ENCODE measurements at regions not wholly inside any gene's neighbourhood (a gene's known extent, or its start where the extent isn't known, plus 50 kb on each side); places are given as distances from the start of the nearest gene placed in this dataset.

GRCh38 chr1:94676686-94677085 is 135.1 kb upstream of the F3 start:
- Mint-ChIP-seq H3K4me3 (no peak overlapping the region), H3K27ac (no peak overlapping the region), H3K4me1 (ENCODE audit: low read depth) (no peaks in the 10 kb centered on the region), H3K27me3 (peaks cover 9% of the 10 kb centered on the region), H3K9me3 (no peaks in the 10 kb centered on the region), H3K36me3 (ENCODE audit: low read depth) (no peaks in the 10 kb centered on the region)
- no peak for TF ChIP-seq CTCF (IDR thresholded peaks at IDR 0.05)
- ATAC-seq (ENCODE audit: poor library complexity) (no peak), DNase-seq (no peak)
- no peaks in the 10 kb centered on the region for H3K36me3 ChIP-seq (ENCODE audit: insufficient read depth, low read length)
- no peak overlapping the region for H3K27ac ChIP-seq (ENCODE audit: low read depth in 1 of 2, low read length in 2 of 2)
- H3K4me3 ChIP-seq (ENCODE audit: low read length) = no peak overlapping the region
- POLR2A ChIA-PET = no interaction called here
- intact Hi-C loops (cut with DNase I, micrococcal nuclease) = no loop called here
- CTCF ChIA-PET = interaction anchor here (1.7 kb wide), 1 partner anchor 11 kb away, joined by 4 read pairs; no protein-coding TSS in a partner anchor
- H3K27me3 ChIP-seq (ENCODE audit: control insufficient read depth in 1 of 2, insufficient read depth in 2 of 2, low read length in 2 of 2) = no peaks in the 10 kb centered on the region
- H3K4me1 ChIP-seq (ENCODE audit: insufficient read depth, low read length) = no peaks in the 10 kb centered on the region
- H3K9me3 ChIP-seq (ENCODE audit: control insufficient read depth in 1 of 2, insufficient read depth in 1 of 2, low read length in 2 of 2) = peaks cover 0 to 5% of the 10 kb centered on the region in 2 experiments

GRCh38 chr1:94675373-94675772 is 133.8 kb upstream of the F3 start:
- no peak for TF ChIP-seq CTCF (IDR thresholded peaks at IDR 0.05)
- Histone ChIP-seq H3K27ac (ENCODE audit: low read depth in 1 of 2, low read length in 2 of 2) (no peak overlapping the region), H3K4me3 (ENCODE audit: low read length) (no peak overlapping the region), H3K4me1 (ENCODE audit: insufficient read depth, low read length) (no peaks in the 10 kb centered on the region), H3K27me3 (ENCODE audit: control insufficient read depth in 1 of 2, insufficient read depth in 2 of 2, low read length in 2 of 2) (no peaks in the 10 kb centered on the region), H3K9me3 (ENCODE audit: control insufficient read depth in 1 of 2, insufficient read depth in 1 of 2, low read length in 2 of 2) (peaks cover 0 to 5% of the 10 kb centered on the region in 2 experiments), H3K36me3 (ENCODE audit: insufficient read depth, low read length) (no peaks in the 10 kb centered on the region)
- Mint-ChIP-seq H3K36me3 (ENCODE audit: low read depth) (no peaks in the 10 kb centered on the region), H3K27ac (no peak overlapping the region), H3K9me3 (no peaks in the 10 kb centered on the region), H3K27me3 (peaks cover 9% of the 10 kb centered on the region), H3K4me3 (no peak overlapping the region), H3K4me1 (ENCODE audit: low read depth) (no peaks in the 10 kb centered on the region)
- intact Hi-C loops (cut with DNase I, micrococcal nuclease) = no loop called here
- ATAC-seq (ENCODE audit: poor library complexity) (no peak), DNase-seq (no peak)
- POLR2A ChIA-PET = no interaction called here
- CTCF ChIA-PET = no interaction called here

DNA sequence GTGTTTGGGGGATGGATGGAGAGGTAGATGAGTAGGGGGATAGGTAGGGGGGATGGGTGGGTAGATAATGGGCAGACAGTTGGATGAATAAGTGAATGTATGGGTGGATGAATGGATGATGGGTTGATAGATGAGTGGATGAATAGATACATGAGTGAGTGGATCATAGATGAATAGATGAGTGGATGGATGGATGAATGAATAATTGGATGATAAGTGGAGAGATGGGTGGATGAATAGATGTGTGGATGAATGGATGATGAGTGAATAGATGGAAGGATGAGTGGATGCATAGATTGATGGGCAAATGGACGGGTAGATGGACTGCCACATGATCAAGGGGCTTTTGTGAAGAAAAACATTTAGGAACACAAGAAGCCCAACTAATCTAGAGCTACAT is 133.3 kb upstream of the F3 start:
- no peak for TF ChIP-seq CTCF (IDR thresholded peaks at IDR 0.05)
- DNase-seq (no peak), ATAC-seq (ENCODE audit: poor library complexity) (no peak)
- no peaks in the 10 kb centered on the region for H3K36me3 Mint-ChIP-seq (ENCODE audit: low read depth)
- CTCF ChIA-PET = no interaction called here
- no peak overlapping the region for H3K4me3 Mint-ChIP-seq
- Histone ChIP-seq H3K36me3 (ENCODE audit: insufficient read depth, low read length) (no peaks in the 10 kb centered on the region), H3K27ac (ENCODE audit: low read depth in 1 of 2, low read length in 2 of 2) (no peak overlapping the region), H3K4me1 (ENCODE audit: insufficient read depth, low read length) (no peaks in the 10 kb centered on the region), H3K9me3 (ENCODE audit: control insufficient read depth in 1 of 2, insufficient read depth in 1 of 2, low read length in 2 of 2) (peaks cover 0 to 5% of the 10 kb centered on the region in 2 experiments), H3K4me3 (ENCODE audit: low read length) (no peak overlapping the region), H3K27me3 (ENCODE audit: control insufficient read depth in 1 of 2, insufficient read depth in 2 of 2, low read length in 2 of 2) (no peaks in the 10 kb centered on the region)
- intact Hi-C loops (cut with DNase I, micrococcal nuclease) = no loop called here
- POLR2A ChIA-PET = no interaction called here
- H3K4me1 Mint-ChIP-seq (ENCODE audit: low read depth) = no peaks in the 10 kb centered on the region
- H3K9me3 Mint-ChIP-seq = no peaks in the 10 kb centered on the region
- no peak overlapping the region for H3K27ac Mint-ChIP-seq
- peaks cover 9% of the 10 kb centered on the region for H3K27me3 Mint-ChIP-seq

All from CD4-positive, alpha-beta T cell (primary cell).